ENCODE measurements at regions not wholly inside any gene's neighbourhood (a gene's known extent, or its start where the extent isn't known, plus 50 kb on each side); places are given as distances from the start of the nearest gene placed in this dataset.

- no peak overlapping the region for H2BK15ac ChIP-seq (replicated peaks; ENCODE audit: low read depth)
- H2BK5ac ChIP-seq (ENCODE audit: low read length), result no peak overlapping the region
- no peak overlapping the region for H3K23ac ChIP-seq (ENCODE audit: low read length)
- DNase-seq, result no peak
- no peak overlapping the region for H2AK5ac ChIP-seq (ENCODE audit: low read length)
- no peak overlapping the region for H3K4me2 ChIP-seq (ENCODE audit: low read length)
- no peak overlapping the region for H3K18ac ChIP-seq (ENCODE audit: low read length)
- no peak overlapping the region for H3K9ac ChIP-seq (ENCODE audit: low read length)
- H3K56ac ChIP-seq (ENCODE audit: low read length), result no peak overlapping the region
- no peaks in the 10 kb centered on the region for H3K4me1 ChIP-seq (ENCODE audit: control insufficient read depth, low read depth, low read length)
- no peak overlapping the region for H4K5ac ChIP-seq (ENCODE audit: low read length)
- H4K8ac ChIP-seq (ENCODE audit: low read depth, low read length), result no peak overlapping the region
- H3K36me3 ChIP-seq (ENCODE audit: control insufficient read depth, insufficient read depth, low read length), result no peaks in the 10 kb centered on the region
- H3K4ac ChIP-seq (ENCODE audit: low read depth, low read length), result no peak overlapping the region
- no peaks in the 10 kb centered on the region for H3K27me3 ChIP-seq (ENCODE audit: insufficient read depth, low read length, poor library complexity)
- H3K27ac ChIP-seq (ENCODE audit: low read depth, low read length), result no peak overlapping the region
- no peak overlapping the region for H2BK120ac ChIP-seq (ENCODE audit: low read depth, low read length)
- H3K79me2 ChIP-seq (ENCODE audit: control insufficient read depth, insufficient read depth, low read length), result no peaks in the 10 kb centered on the region
- no CpG with 5 or more reads among the region's 1 CpG for WGBS (ENCODE audit: extremely low coverage, insufficient coverage, low lambda C conversion rate)
- H3K4me3 ChIP-seq (ENCODE audit: low read length), result no peak overlapping the region
- no peaks in the 10 kb centered on the region for H3K79me1 ChIP-seq (ENCODE audit: low read length)
These were observed 686.5 kb downstream of the IGSF11 start for GRCh38 chr3:118348169-118348557.

GRCh38 chr3:118354556-118354955 is 680.1 kb downstream of the IGSF11 start:
- Histone ChIP-seq H2AK5ac (ENCODE audit: low read length) (no peak overlapping the region), H2BK120ac (ENCODE audit: low read depth, low read length) (no peak overlapping the region), H2BK5ac (ENCODE audit: low read length) (no peak overlapping the region), H3K79me1 (ENCODE audit: low read length) (no peaks in the 10 kb centered on the region), H3K27ac (ENCODE audit: low read depth, low read length) (no peak overlapping the region), H3K4ac (ENCODE audit: low read depth, low read length) (no peak overlapping the region), H4K8ac (ENCODE audit: low read depth, low read length) (no peak overlapping the region), H3K27me3 (ENCODE audit: insufficient read depth, low read length, poor library complexity) (no peaks in the 10 kb centered on the region), H2BK15ac (replicated peaks; ENCODE audit: low read depth) (no peak overlapping the region), H3K18ac (ENCODE audit: low read length) (no peak overlapping the region), H3K36me3 (ENCODE audit: control insufficient read depth, insufficient read depth, low read length) (no peaks in the 10 kb centered on the region), H3K9ac (ENCODE audit: low read length) (no peak overlapping the region), H3K4me2 (ENCODE audit: low read length) (no peak overlapping the region), H3K4me1 (ENCODE audit: control insufficient read depth, low read depth, low read length) (no peaks in the 10 kb centered on the region), H4K5ac (ENCODE audit: low read length) (no peak overlapping the region), H3K79me2 (ENCODE audit: control insufficient read depth, insufficient read depth, low read length) (no peaks in the 10 kb centered on the region), H3K4me3 (ENCODE audit: low read length) (no peak overlapping the region), H3K56ac (ENCODE audit: low read length) (no peak overlapping the region), H3K23ac (ENCODE audit: low read length) (no peak overlapping the region)
- no CpG with 5 or more reads among the region's 1 CpG for WGBS (ENCODE audit: extremely low coverage, insufficient coverage, low lambda C conversion rate)
- DNase-seq, result peak; percentile 6

GRCh38 chr3:118369892-118370491 is 664.7 kb downstream of the IGSF11 start:
- H2BK15ac ChIP-seq (replicated peaks; ENCODE audit: low read depth), result no peak overlapping the region
- H3K4me3 ChIP-seq (ENCODE audit: low read length), result no peak overlapping the region
- no peaks in the 10 kb centered on the region for H3K36me3 ChIP-seq (ENCODE audit: control insufficient read depth, insufficient read depth, low read length)
- no peak overlapping the region for H2AK5ac ChIP-seq (ENCODE audit: low read length)
- no peaks in the 10 kb centered on the region for H3K79me1 ChIP-seq (ENCODE audit: low read length)
- no peak overlapping the region for H3K4ac ChIP-seq (ENCODE audit: low read depth, low read length)
- H3K27ac ChIP-seq (ENCODE audit: low read depth, low read length), result no peak overlapping the region
- no peak overlapping the region for H2BK120ac ChIP-seq (ENCODE audit: low read depth, low read length)
- no peak overlapping the region for H3K23ac ChIP-seq (ENCODE audit: low read length)
- WGBS (ENCODE audit: extremely low coverage, insufficient coverage, low lambda C conversion rate), result no CpG with 5 or more reads among the region's 4 CpGs
- no peak overlapping the region for H4K8ac ChIP-seq (ENCODE audit: low read depth, low read length)
- no peak overlapping the region for H4K5ac ChIP-seq (ENCODE audit: low read length)
- H3K27me3 ChIP-seq (ENCODE audit: insufficient read depth, low read length, poor library complexity), result no peaks in the 10 kb centered on the region
- no peak overlapping the region for H2BK5ac ChIP-seq (ENCODE audit: low read length)
- no peak overlapping the region for H3K9ac ChIP-seq (ENCODE audit: low read length)
- H3K4me1 ChIP-seq (ENCODE audit: control insufficient read depth, low read depth, low read length), result no peaks in the 10 kb centered on the region
- DNase-seq, result peak; percentile 11
- H3K56ac ChIP-seq (ENCODE audit: low read length), result no peak overlapping the region
- H3K18ac ChIP-seq (ENCODE audit: low read length), result no peak overlapping the region
- H3K4me2 ChIP-seq (ENCODE audit: low read length), result no peak overlapping the region
- H3K79me2 ChIP-seq (ENCODE audit: control insufficient read depth, insufficient read depth, low read length), result no peaks in the 10 kb centered on the region

GRCh38 chr3:118380576-118380975 is 654.1 kb downstream of the IGSF11 start:
- Histone ChIP-seq H3K36me3 (ENCODE audit: control insufficient read depth, insufficient read depth, low read length) (no peaks in the 10 kb centered on the region), H3K9ac (ENCODE audit: low read length) (no peak overlapping the region), H3K79me1 (ENCODE audit: low read length) (no peaks in the 10 kb centered on the region), H4K5ac (ENCODE audit: low read length) (no peak overlapping the region), H3K23ac (ENCODE audit: low read length) (no peak overlapping the region), H3K4me2 (ENCODE audit: low read length) (no peak overlapping the region), H3K4me1 (ENCODE audit: control insufficient read depth, low read depth, low read length) (no peaks in the 10 kb centered on the region), H3K79me2 (ENCODE audit: control insufficient read depth, insufficient read depth, low read length) (no peaks in the 10 kb centered on the region), H2AK5ac (ENCODE audit: low read length) (no peak overlapping the region), H3K18ac (ENCODE audit: low read length) (no peak overlapping the region), H2BK120ac (ENCODE audit: low read depth, low read length) (no peak overlapping the region), H3K56ac (ENCODE audit: low read length) (no peak overlapping the region), H4K8ac (ENCODE audit: low read depth, low read length) (no peak overlapping the region), H3K27me3 (ENCODE audit: insufficient read depth, low read length, poor library complexity) (no peaks in the 10 kb centered on the region), H2BK15ac (replicated peaks; ENCODE audit: low read depth) (no peak overlapping the region), H2BK5ac (ENCODE audit: low read length) (no peak overlapping the region), H3K4ac (ENCODE audit: low read depth, low read length) (no peak overlapping the region), H3K4me3 (ENCODE audit: low read length) (no peak overlapping the region), H3K27ac (ENCODE audit: low read depth, low read length) (no peak overlapping the region)
- DNase-seq, result no peak
- WGBS (ENCODE audit: extremely low coverage, insufficient coverage, low lambda C conversion rate), result no CpG with 5 or more reads among the region's 2 CpGs

- no CpG with 5 or more reads among the region's 1 CpG for WGBS (ENCODE audit: extremely low coverage, insufficient coverage, low lambda C conversion rate)
- Histone ChIP-seq H4K5ac (ENCODE audit: low read length) (no peak overlapping the region), H3K4me1 (ENCODE audit: control insufficient read depth, low read depth, low read length) (no peaks in the 10 kb centered on the region), H2BK15ac (replicated peaks; ENCODE audit: low read depth) (no peak overlapping the region), H2BK120ac (ENCODE audit: low read depth, low read length) (no peak overlapping the region), H3K56ac (ENCODE audit: low read length) (no peak overlapping the region), H3K27ac (ENCODE audit: low read depth, low read length) (no peak overlapping the region), H3K4me2 (ENCODE audit: low read length) (no peak overlapping the region), H3K4ac (ENCODE audit: low read depth, low read length) (no peak overlapping the region), H3K18ac (ENCODE audit: low read length) (no peak overlapping the region), H3K79me1 (ENCODE audit: low read length) (no peaks in the 10 kb centered on the region), H3K23ac (ENCODE audit: low read length) (no peak overlapping the region), H4K8ac (ENCODE audit: low read depth, low read length) (no peak overlapping the region), H3K4me3 (ENCODE audit: low read length) (no peak overlapping the region), H2AK5ac (ENCODE audit: low read length) (no peak overlapping the region), H3K36me3 (ENCODE audit: control insufficient read depth, insufficient read depth, low read length) (no peaks in the 10 kb centered on the region), H3K79me2 (ENCODE audit: control insufficient read depth, insufficient read depth, low read length) (no peaks in the 10 kb centered on the region), H3K9ac (ENCODE audit: low read length) (no peak overlapping the region), H2BK5ac (ENCODE audit: low read length) (no peak overlapping the region), H3K27me3 (ENCODE audit: insufficient read depth, low read length, poor library complexity) (no peaks in the 10 kb centered on the region)
- DNase-seq, result no peak
These were observed 638.2 kb downstream of the IGSF11 start for GRCh38 chr3:118396491-118396890.

- no peaks in the 10 kb centered on the region for H3K79me1 ChIP-seq (ENCODE audit: low read length)
- no peak overlapping the region for H3K4me3 ChIP-seq (ENCODE audit: low read length)
- H4K5ac ChIP-seq (ENCODE audit: low read length), result no peak overlapping the region
- H3K23ac ChIP-seq (ENCODE audit: low read length), result no peak overlapping the region
- H3K36me3 ChIP-seq (ENCODE audit: control insufficient read depth, insufficient read depth, low read length), result no peaks in the 10 kb centered on the region
- H3K79me2 ChIP-seq (ENCODE audit: control insufficient read depth, insufficient read depth, low read length), result no peaks in the 10 kb centered on the region
- no peak overlapping the region for H2BK15ac ChIP-seq (replicated peaks; ENCODE audit: low read depth)
- no CpG with 5 or more reads among the region's 2 CpGs for WGBS (ENCODE audit: extremely low coverage, insufficient coverage, low lambda C conversion rate)
- no peak overlapping the region for H2AK5ac ChIP-seq (ENCODE audit: low read length)
- H3K4me2 ChIP-seq (ENCODE audit: low read length), result no peak overlapping the region
- no peak overlapping the region for H3K27ac ChIP-seq (ENCODE audit: low read depth, low read length)
- H2BK5ac ChIP-seq (ENCODE audit: low read length), result no peak overlapping the region
- no peak overlapping the region for H3K4ac ChIP-seq (ENCODE audit: low read depth, low read length)
- no peaks in the 10 kb centered on the region for H3K27me3 ChIP-seq (ENCODE audit: insufficient read depth, low read length, poor library complexity)
- no peak overlapping the region for H4K8ac ChIP-seq (ENCODE audit: low read depth, low read length)
- H3K56ac ChIP-seq (ENCODE audit: low read length), result no peak overlapping the region
- no peak overlapping the region for H3K18ac ChIP-seq (ENCODE audit: low read length)
- no peak overlapping the region for H3K9ac ChIP-seq (ENCODE audit: low read length)
- no peak for DNase-seq
- no peak overlapping the region for H2BK120ac ChIP-seq (ENCODE audit: low read depth, low read length)
- H3K4me1 ChIP-seq (ENCODE audit: control insufficient read depth, low read depth, low read length), result no peaks in the 10 kb centered on the region
These were observed 634.6 kb downstream of the IGSF11 start for GRCh38 chr3:118400086-118400485.

All from mesendoderm (in vitro differentiated cells).